ENCODE measurements at regions not wholly inside any gene's neighbourhood (a gene's known extent, or its start where the extent isn't known, plus 50 kb on each side); places are given as distances from the start of the nearest gene placed in this dataset.

DNA sequence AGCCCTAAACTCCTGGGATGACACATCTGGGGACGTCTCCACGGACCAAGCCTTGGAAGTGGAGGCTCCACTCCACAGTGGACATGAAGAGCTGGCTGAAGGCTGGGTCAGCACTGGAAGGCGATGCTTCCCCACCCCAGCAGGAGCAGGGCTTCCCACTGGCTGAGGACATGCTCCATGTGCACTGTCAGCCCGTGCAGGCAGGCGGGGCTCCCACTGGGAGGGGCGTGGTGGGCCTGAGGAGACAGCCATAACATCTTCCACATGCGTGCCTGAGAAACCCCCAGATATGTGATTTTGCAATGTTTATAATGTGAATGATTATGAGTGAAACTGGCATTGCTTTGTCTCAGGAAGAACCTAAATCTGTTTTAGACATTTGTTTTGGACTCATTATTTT is 231.3 kb downstream of the KLF13 start:
- Mint-ChIP-seq H3K4me3 (no peak overlapping the region), H3K36me3 (ENCODE audit: low read depth) (no peaks in the 10 kb centered on the region), H3K9me3 (no peaks in the 10 kb centered on the region), H3K27ac (no peak overlapping the region), H3K4me1 (ENCODE audit: low read depth) (no peaks in the 10 kb centered on the region), H3K27me3 (peaks cover 4% of the 10 kb centered on the region)
- ATAC-seq (no peak), DNase-seq (no peak)
- CTCF ChIA-PET: no interaction called here
- TF ChIP-seq, protein P1, sequence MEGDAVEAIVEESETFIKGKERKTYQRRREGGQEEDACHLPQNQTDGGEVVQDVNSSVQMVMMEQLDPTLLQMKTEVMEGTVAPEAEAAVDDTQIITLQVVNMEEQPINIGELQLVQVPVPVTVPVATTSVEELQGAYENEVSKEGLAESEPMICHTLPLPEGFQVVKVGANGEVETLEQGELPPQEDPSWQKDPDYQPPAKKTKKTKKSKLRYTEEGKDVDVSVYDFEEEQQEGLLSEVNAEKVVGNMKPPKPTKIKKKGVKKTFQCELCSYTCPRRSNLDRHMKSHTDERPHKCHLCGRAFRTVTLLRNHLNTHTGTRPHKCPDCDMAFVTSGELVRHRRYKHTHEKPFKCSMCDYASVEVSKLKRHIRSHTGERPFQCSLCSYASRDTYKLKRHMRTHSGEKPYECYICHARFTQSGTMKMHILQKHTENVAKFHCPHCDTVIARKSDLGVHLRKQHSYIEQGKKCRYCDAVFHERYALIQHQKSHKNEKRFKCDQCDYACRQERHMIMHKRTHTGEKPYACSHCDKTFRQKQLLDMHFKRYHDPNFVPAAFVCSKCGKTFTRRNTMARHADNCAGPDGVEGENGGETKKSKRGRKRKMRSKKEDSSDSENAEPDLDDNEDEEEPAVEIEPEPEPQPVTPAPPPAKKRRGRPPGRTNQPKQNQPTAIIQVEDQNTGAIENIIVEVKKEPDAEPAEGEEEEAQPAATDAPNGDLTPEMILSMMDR (IDR thresholded peaks at IDR 0.05): no peak
- intact Hi-C loops (cut with micrococcal nuclease): no loop called here
- POLR2A ChIA-PET: interaction anchor here (0.6 to 0.8 kb wide), 2 partner anchors 9 to 481 kb away, joined by 3 to 4 read pairs; no protein-coding TSS in a partner anchor

DNA sequence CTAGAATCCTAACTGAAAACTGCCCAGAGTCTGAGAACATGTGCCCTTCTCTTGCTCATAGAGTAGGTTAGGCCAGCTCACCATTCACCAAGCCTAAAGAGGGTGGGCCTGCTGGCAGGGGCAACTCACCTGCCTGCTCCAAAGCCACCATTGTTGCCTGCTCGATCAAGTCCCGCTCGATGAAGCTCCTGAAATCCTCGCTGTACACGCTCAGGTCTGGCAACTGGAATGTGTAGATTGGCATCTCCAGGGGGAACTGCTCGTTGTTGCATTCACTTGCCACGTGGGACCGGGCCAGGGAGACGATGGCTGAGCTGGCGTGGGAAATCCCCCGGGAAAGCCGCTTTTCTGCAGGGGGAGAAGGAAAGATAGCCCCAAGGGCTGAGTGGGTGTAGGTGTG is 232.2 kb downstream of the KLF13 start:
- Mint-ChIP-seq H3K27me3 (peaks cover 4% of the 10 kb centered on the region), H3K27ac (no peak overlapping the region), H3K9me3 (no peaks in the 10 kb centered on the region), H3K36me3 (ENCODE audit: low read depth) (no peaks in the 10 kb centered on the region), H3K4me1 (ENCODE audit: low read depth) (no peaks in the 10 kb centered on the region), H3K4me3 (no peak overlapping the region)
- ATAC-seq: no peak
- CTCF ChIA-PET: no interaction called here
- TF ChIP-seq, protein P1 (IDR thresholded peaks at IDR 0.05): no peak
- intact Hi-C loops (cut with micrococcal nuclease): no loop called here
- no peak for DNase-seq
- POLR2A ChIA-PET: no interaction called here

DNA sequence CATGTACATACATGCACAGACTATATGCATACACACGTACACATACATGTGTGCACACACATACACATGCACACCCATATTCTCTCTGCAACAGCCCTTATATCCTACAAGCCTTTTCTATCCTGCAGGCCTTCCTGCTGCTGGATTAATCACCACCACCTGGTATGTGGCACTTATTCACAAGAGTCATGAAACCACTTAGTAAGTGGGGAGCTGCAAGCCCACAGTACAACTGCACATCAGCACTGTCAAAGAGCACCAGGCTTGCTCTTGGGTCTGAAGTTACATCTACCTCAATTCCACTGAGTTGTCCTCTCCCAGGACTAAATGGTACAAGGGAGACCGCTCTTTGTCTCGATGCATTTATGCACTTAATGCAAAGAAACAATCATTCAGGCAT is 233.2 kb downstream of the KLF13 start:
- Mint-ChIP-seq H3K9me3 (no peaks in the 10 kb centered on the region), H3K4me1 (ENCODE audit: low read depth) (no peaks in the 10 kb centered on the region), H3K27ac (no peak overlapping the region), H3K27me3 (peaks cover 2% of the 10 kb centered on the region), H3K4me3 (no peak overlapping the region), H3K36me3 (ENCODE audit: low read depth) (no peaks in the 10 kb centered on the region)
- ChIA-PET POLR2A (no interaction called here), CTCF (no interaction called here)
- intact Hi-C loops (cut with micrococcal nuclease): no loop called here
- no peak for DNase-seq
- no peak for ATAC-seq
- TF ChIP-seq, protein P1 (IDR thresholded peaks at IDR 0.05): no peak

DNA sequence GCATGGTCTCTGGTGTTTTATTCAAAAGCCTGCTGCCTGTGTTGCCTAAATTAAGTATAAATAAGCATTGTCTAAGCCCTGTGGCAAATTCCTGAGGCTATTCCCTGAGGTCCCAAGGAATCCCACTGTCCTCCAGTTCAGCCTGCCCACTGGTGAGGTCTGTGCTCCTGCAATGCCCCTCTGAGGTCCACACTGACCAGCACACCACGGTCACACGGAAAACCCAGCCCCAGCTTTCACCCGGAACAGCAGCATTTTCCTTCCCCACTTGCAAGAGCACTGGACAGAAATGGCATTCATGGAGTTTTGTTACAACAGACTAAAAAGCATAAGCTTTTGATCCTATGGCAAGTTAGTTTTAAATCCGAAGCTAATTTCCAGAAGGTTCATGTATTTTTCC is 234.0 kb downstream of the KLF13 start:
- H3K27me3 Mint-ChIP-seq: peaks cover 2% of the 10 kb centered on the region
- DNase-seq: no peak
- TF ChIP-seq, protein P1 (IDR thresholded peaks at IDR 0.05): no peak
- POLR2A ChIA-PET: no interaction called here
- H3K4me3 Mint-ChIP-seq: no peak overlapping the region
- CTCF ChIA-PET: no interaction called here
- H3K9me3 Mint-ChIP-seq: no peaks in the 10 kb centered on the region
- H3K36me3 Mint-ChIP-seq (ENCODE audit: low read depth): no peaks in the 10 kb centered on the region
- no peaks in the 10 kb centered on the region for H3K4me1 Mint-ChIP-seq (ENCODE audit: low read depth)
- intact Hi-C loops (cut with micrococcal nuclease): no loop called here
- no peak for ATAC-seq
- H3K27ac Mint-ChIP-seq: no peak overlapping the region

DNA sequence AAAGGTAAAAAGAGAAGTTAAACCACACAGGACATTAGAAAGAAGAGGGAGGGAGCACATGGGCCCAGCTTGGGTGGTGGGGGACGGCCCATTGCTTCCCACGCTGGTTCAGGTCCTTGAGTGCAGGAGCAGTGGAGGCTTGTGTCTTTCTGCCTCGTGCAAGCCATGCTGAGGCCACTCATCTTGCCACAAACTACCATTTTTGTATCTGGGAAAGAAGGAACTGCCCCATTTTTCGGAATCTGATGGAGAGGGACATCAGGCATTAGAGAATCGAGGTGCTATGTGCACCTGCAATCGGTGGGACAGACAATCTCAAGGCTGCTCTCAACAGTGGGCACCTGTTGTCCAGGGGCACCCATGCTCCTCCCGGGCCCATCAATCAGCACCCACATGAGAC is 234.5 kb downstream of the KLF13 start:
- H3K4me1 Mint-ChIP-seq (ENCODE audit: low read depth): no peaks in the 10 kb centered on the region
- H3K36me3 Mint-ChIP-seq (ENCODE audit: low read depth): no peaks in the 10 kb centered on the region
- ChIA-PET POLR2A (no interaction called here), CTCF (no interaction called here)
- ATAC-seq (no peak), DNase-seq (no peak)
- no peaks in the 10 kb centered on the region for H3K9me3 Mint-ChIP-seq
- H3K27me3 Mint-ChIP-seq: peaks cover 2% of the 10 kb centered on the region
- H3K4me3 Mint-ChIP-seq: no peak overlapping the region
- intact Hi-C loops (cut with micrococcal nuclease): no loop called here
- H3K27ac Mint-ChIP-seq: no peak overlapping the region
- TF ChIP-seq, protein P1 (IDR thresholded peaks at IDR 0.05): no peak

All from activated CD8-positive, alpha-beta T cell treated with anti-CD3 and anti-CD28 coated beads for 36 hours (primary cell).